HG02870 (cell line): ENCODE measurements at regions not wholly inside any gene's neighbourhood (a gene's known extent, or its start where the extent isn't known, plus 50 kb on each side); places are given as distances from the start of the nearest gene placed in this dataset.
"Not testable (repeated sequence)": the region's sequence is repeated elsewhere in the genome, so short reads cannot be mapped to it uniquely, and the experiment has no call there.

Source experiments
- ATAC-seq: cut with Tn5 transposase; IDR thresholded peaks from one replicate; pipeline ENCODE4 v1.9.1; 2021; ENCODE audit warnings: mild to moderate bottlenecking, moderate library complexity; ENCODE audit not compliant: unreplicated experiment

GRCh38 chr16:75836347-75837010 lies 110.2 kb upstream of the CPHXL start:
- no peak for ATAC-seq

GRCh38 chr16:75837264-75837663 lies 111.0 kb upstream of the CPHXL start:
- ATAC-seq = no peak

GRCh38 chr16:75837681-75838080 lies 111.4 kb upstream of the CPHXL start:
- no peak for ATAC-seq

GRCh38 chr16:75841517-75841916 lies 115.2 kb upstream of the CPHXL start:
- ATAC-seq = no peak

GRCh38 chr16:75847172-75847571 lies 120.9 kb upstream of the CPHXL start:
- ATAC-seq = no peak

GRCh38 chr16:75854152-75854551 lies 127.9 kb upstream of the CPHXL start:
- ATAC-seq = no peak

- no peak for ATAC-seq
These were observed 134.2 kb upstream of the CPHXL start for GRCh38 chr16:75860326-75861053.

- ATAC-seq = no peak
These were observed 135.2 kb upstream of the CPHXL start for GRCh38 chr16:75861311-75862097.

- no peak for ATAC-seq
These were observed 135.8 kb upstream of the CPHXL start for GRCh38 chr16:75862098-75862386.

- no peak for ATAC-seq
These were observed 138.0 kb upstream of the CPHXL start for GRCh38 chr16:75864243-75864642.

GRCh38 chr16:75865736-75866135 lies 139.4 kb upstream of the CPHXL start:
- ATAC-seq = no peak

- ATAC-seq = no peak
These were observed 142.6 kb upstream of the CPHXL start for GRCh38 chr16:75868636-75869632.

- not testable (repeated sequence) for ATAC-seq
These were observed 155.0 kb upstream of the CPHXL start for GRCh38 chr16:75881280-75881679.

- no peak for ATAC-seq
These were observed 172.9 kb upstream of the CPHXL start for GRCh38 chr16:75899163-75899562.

GRCh38 chr16:75908331-75909117 lies 182.2 kb upstream of the CPHXL start:
- ATAC-seq = no peak

GRCh38 chr16:75909746-75910145 lies 183.5 kb upstream of the CPHXL start:
- ATAC-seq = no peak

GRCh38 chr16:75911896-75912295 lies 185.6 kb upstream of the CPHXL start:
- no peak for ATAC-seq

GRCh38 chr16:75913958-75914357 lies 187.7 kb upstream of the CPHXL start:
- ATAC-seq = no peak

GRCh38 chr16:75916451-75916850 lies 190.2 kb upstream of the CPHXL start:
- no peak for ATAC-seq

GRCh38 chr16:75918109-75918508 lies 191.8 kb upstream of the CPHXL start:
- ATAC-seq = no peak
